ENCODE measurements at regions not wholly inside any gene's neighbourhood (a gene's known extent, or its start where the extent isn't known, plus 50 kb on each side); places are given as distances from the start of the nearest gene placed in this dataset.

DNA sequence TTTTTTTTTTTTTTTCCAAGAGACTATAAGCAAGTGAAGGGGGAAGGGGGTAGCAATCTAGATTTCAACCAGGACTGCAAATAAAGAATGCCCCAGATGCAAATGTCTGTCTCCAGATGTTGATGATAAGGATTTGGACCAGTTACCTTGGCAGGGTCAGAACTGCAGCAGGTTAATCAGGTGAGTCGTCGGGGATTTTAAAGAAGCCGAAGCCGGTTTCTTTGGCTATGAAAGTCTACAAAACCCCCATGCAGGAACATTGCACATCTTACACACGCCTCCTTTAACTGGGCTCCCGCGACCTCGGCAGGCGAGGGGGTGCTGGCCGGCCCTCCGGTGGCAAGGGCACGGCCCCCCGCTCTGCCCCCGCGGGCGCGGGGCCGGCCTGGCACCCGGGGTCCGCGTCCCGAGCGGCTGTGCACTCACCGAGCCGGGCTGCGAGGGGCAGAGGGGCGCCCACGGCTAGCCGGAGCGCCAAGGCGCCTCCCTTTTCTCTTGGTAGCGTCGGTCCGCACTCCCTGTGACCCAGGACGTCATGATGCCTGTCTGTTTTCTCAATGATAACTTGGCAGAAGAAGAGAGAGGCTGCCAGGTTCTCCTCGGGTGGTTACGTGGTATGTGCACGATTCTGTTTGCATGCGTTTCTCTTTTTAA lies 366.3 kb upstream of the ESRRG start:
- DNase-seq (ENCODE audit: low read depth in 1 of 2, low spot score in 1 of 2) (peak; percentile 18 to 33), ATAC-seq (peak; percentile 88 to 91), FAIRE-seq (no peak)
- WGBS (ENCODE audit: missing lambda C conversion rate): 4% methylated on average over 20 of the region's 39 CpGs
- ChIA-PET CTCF (no interaction called here), POLR2A (no interaction called here)
- no peak for TF ChIP-seq HOXB13 (CRISPR knock-in tag; IDR thresholded peaks at IDR 0.05; ENCODE audit: low read depth)
- Histone ChIP-seq H3K27ac (peak overlapping the region in 1 of 2 experiments; percentile 75; a peak in 3 of 6 replicates), H3K9me3 (no peaks in the 10 kb centered on the region), H3K4me2 (peak overlapping the region; percentile 74), H3K4me3 (peak overlapping the region; percentile 44), H3K4me1 (no peaks in the 10 kb centered on the region)

DNA sequence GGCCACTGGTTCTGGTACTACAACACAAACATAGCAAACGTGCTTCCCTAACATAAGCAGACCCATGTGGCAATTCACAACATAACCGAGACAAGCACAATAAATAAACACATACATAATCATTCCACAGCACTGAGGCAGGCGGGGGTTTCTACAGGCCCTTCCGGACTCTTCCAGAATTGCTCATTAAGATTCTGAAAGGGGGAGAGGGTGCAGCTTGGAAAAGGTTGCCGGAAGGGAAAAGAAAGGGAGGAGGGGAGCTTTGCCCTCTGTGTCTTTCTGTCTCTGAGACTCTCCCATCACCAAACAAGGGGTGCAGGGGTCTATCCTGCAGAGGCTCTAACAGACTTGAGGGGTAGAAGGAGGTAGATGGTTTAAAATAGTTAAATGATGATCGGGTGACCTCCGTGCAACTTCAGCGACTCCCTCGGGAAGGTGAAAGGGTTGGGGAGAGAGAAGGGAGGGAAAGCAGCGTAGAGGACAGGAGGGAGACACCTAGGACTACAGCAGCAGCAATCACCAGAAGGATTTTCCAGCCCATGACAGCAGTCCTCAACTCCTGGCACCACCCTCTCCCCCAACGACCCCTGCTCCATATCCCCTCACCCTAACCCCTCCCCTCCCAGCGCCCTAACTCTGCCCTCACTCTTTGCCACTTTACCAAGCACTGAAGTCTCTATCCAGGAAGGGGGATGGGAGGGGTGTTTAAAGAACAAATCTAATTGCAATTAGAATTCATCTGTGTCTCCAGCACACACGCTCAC lies 365.5 kb upstream of the ESRRG start:
- peak in 1 of 2 experiments; percentile 25; a peak in 2 of 6 replicates for ATAC-seq

DNA sequence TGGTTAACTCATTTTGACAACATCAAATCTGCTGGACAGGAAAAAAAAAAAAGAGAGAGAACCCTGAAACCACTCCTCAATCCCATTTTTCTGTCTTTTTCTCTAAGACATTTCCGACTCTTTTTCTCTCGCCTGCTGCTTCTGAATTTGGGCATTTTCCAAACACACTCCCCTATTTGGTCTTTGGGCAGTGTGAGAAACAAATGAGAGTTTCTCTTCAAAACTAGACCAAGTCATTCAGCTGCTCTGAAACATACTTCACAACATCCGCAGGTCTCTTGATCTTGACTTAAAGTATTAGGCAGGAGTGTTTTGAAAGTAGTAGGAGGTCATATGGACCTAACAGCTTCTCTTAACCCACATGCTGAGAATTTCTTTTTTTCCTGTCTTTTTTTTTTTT lies 364.8 kb upstream of the ESRRG start:
- ChIA-PET CTCF (no interaction called here), POLR2A (no interaction called here)
- ATAC-seq: no peak

More for the DNA sequence above, 365.5 kb upstream of the ESRRG start:
- ChIA-PET POLR2A (no interaction called here), CTCF (no interaction called here)
- no peak overlapping the region for H3K27ac ChIP-seq
- TF ChIP-seq, protein P1, sequence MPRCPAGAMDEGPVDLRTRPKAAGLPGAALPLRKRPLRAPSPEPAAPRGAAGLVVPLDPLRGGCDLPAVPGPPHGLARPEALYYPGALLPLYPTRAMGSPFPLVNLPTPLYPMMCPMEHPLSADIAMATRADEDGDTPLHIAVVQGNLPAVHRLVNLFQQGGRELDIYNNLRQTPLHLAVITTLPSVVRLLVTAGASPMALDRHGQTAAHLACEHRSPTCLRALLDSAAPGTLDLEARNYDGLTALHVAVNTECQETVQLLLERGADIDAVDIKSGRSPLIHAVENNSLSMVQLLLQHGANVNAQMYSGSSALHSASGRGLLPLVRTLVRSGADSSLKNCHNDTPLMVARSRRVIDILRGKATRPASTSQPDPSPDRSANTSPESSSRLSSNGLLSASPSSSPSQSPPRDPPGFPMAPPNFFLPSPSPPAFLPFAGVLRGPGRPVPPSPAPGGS (IDR thresholded peaks at IDR 0.05): no peak
- no peak for TF ChIP-seq MYC (IDR thresholded peaks at IDR 0.05; ENCODE audit: borderline replicate concordance, low read length)
- H3K4me1 ChIP-seq: no peaks in the 10 kb centered on the region
- H3K4me3 ChIP-seq: 0 out of 3 replicates have a peak overlapping the region, but pooled peaks have one; percentile 44
- DNase-seq (ENCODE audit: low read depth in 1 of 2, low spot score in 1 of 2) (no peak), FAIRE-seq (no peak)
- WGBS (ENCODE audit: missing lambda C conversion rate): 51% methylated on average over 13 of the region's 13 CpGs
- no peaks in the 10 kb centered on the region for H3K9me3 ChIP-seq
- peak overlapping the region; percentile 74 for H3K4me2 ChIP-seq

DNA sequence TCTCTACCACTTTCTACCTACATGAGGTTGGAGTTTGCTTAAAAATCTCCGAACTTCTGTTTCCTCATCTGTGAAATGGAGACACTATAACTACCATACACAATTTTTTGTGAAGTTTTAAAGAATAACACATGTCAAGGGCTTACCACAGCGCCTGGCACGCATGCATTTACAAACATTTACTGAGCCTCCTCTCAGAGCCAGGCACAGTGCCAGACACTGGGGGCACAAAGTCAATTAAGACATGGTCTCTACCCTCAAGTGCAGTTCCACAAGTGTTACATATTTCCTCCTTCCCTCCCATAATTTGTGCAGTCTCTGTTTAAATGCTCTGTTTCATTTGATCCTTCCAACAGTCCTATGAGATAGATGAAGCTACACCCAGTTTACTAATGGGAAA lies 356.4 kb upstream of the ESRRG start:
- POLR2A ChIA-PET: no interaction called here
- CTCF ChIA-PET: no interaction called here
- H3K9me3 ChIP-seq: no peaks in the 10 kb centered on the region
- no peak for FAIRE-seq
- DNase-seq (ENCODE audit: low read depth in 1 of 2, low spot score in 1 of 2): no peak
- TF ChIP-seq, protein P2, sequence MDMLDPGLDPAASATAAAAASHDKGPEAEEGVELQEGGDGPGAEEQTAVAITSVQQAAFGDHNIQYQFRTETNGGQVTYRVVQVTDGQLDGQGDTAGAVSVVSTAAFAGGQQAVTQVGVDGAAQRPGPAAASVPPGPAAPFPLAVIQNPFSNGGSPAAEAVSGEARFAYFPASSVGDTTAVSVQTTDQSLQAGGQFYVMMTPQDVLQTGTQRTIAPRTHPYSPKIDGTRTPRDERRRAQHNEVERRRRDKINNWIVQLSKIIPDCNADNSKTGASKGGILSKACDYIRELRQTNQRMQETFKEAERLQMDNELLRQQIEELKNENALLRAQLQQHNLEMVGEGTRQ (IDR thresholded peaks at IDR 0.05): no peak
- TF ChIP-seq CBX2 (IDR thresholded peaks at IDR 0.05; ENCODE audit: borderline replicate concordance, low read depth) (no peak), POLR2AphosphoS2 (conservative IDR thresholded peaks at IDR 0.05; ENCODE audit: low read length) (no peak), JUN (IDR thresholded peaks at IDR 0.05) (no peak), KDM1A (IDR thresholded peaks at IDR 0.05; ENCODE audit: low read depth) (no peak), NFE2L2 (conservative IDR thresholded peaks at IDR 0.05; ENCODE audit: low read length) (no peak), PHF8 (IDR thresholded peaks at IDR 0.05; ENCODE audit: borderline replicate concordance, low read depth) (no peak), ZNF302 (CRISPR knock-in tag; IDR thresholded peaks at IDR 0.05) (no peak)
- TF ChIP-seq, protein P3, sequence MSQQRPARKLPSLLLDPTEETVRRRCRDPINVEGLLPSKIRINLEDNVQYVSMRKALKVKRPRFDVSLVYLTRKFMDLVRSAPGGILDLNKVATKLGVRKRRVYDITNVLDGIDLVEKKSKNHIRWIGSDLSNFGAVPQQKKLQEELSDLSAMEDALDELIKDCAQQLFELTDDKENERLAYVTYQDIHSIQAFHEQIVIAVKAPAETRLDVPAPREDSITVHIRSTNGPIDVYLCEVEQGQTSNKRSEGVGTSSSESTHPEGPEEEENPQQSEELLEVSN (IDR thresholded peaks at IDR 0.05; ENCODE audit: borderline replicate concordance, low read depth): no peak
- H3K4me2 ChIP-seq: no peak overlapping the region
- 62% methylated on average over 3 of the region's 3 CpGs for WGBS (ENCODE audit: missing lambda C conversion rate)
- H3K4me3 ChIP-seq: no peak overlapping the region
- H3K4me1 ChIP-seq: no peaks in the 10 kb centered on the region
- H3K27ac ChIP-seq: no peak overlapping the region
- ATAC-seq: no peak

More for the DNA sequence above, 364.8 kb upstream of the ESRRG start:
- Histone ChIP-seq H3K4me1 (no peaks in the 10 kb centered on the region), H3K27ac (no peak overlapping the region), H3K9me3 (no peaks in the 10 kb centered on the region), H3K4me2 (no peak overlapping the region), H3K4me3 (no peak overlapping the region)
- no peak for TF ChIP-seq TFCP2L1 (CRISPR knock-in tag; IDR thresholded peaks at IDR 0.05)
- no peak for TF ChIP-seq FOSL2 (IDR thresholded peaks at IDR 0.05)
- no peak for TF ChIP-seq FOSL2 (CRISPR knock-in tag; IDR thresholded peaks at IDR 0.05)
- no peak for TF ChIP-seq MYC (IDR thresholded peaks at IDR 0.05; ENCODE audit: borderline replicate concordance, low read length)
- no peak for TF ChIP-seq ZNF302 (CRISPR knock-in tag; IDR thresholded peaks at IDR 0.05)
- TF ChIP-seq RARB (CRISPR knock-in tag; IDR thresholded peaks at IDR 0.05): no peak
- TF ChIP-seq, protein P3 (IDR thresholded peaks at IDR 0.05; ENCODE audit: borderline replicate concordance, low read depth): no peak
- TF ChIP-seq CHD4 (IDR thresholded peaks at IDR 0.05; ENCODE audit: borderline replicate concordance): no peak
- no peak for TF ChIP-seq NFE2L2 (conservative IDR thresholded peaks at IDR 0.05; ENCODE audit: low read length)
- no peak for DNase-seq (ENCODE audit: low read depth in 1 of 2, low spot score in 1 of 2)
- no peak for FAIRE-seq
- WGBS (ENCODE audit: missing lambda C conversion rate): 85% methylated on average over 3 of the region's 3 CpGs

All from A549 (cell line).